Activated CD4-positive, alpha-beta T cell treated with anti-CD3 and anti-CD28 coated beads for 36 hours (primary cell): ENCODE measurements at regions not wholly inside any gene's neighbourhood (a gene's known extent, or its start where the extent isn't known, plus 50 kb on each side); places are given as distances from the start of the nearest gene placed in this dataset.
"Not testable (repeated sequence)": the region's sequence is repeated elsewhere in the genome, so short reads cannot be mapped to it uniquely, and the experiment has no call there.

Experiments
- ATAC-seq: fragments of 200-7000 bp; cut with Tn5 transposase; one replicate; pipeline ENCODE4 v1.10.0; 2021; ENCODE audit warnings: mild to moderate bottlenecking, moderate library complexity
- CTCF ChIA-PET: fragments of 350-600 bp; sonication (Branson Sonifier 250); formaldehyde crosslinking; loops from one replicate; lab custom pipeline; 2021; ENCODE audit warnings: antibody characterized with exemption; lab: Charles Lee
- POLR2A ChIA-PET: fragments of 350-600 bp; sonication (Branson Sonifier 250); formaldehyde crosslinking; loops from one replicate; lab custom pipeline; 2021; ENCODE audit warnings: antibody characterized with exemption, inconsistent platforms; lab: Charles Lee
- DNase-seq: peaks from one replicate; pipeline ENCODE4 v3.0.0-alpha.2; 2020
- H3K27ac Mint-ChIP-seq: one replicate; pipeline ENCODE4 v1.8.0; 2021; ENCODE audit warnings: mixed read lengths
- H3K27me3 Mint-ChIP-seq: one replicate; pipeline ENCODE4 v1.8.0; 2021; ENCODE audit warnings: mixed read lengths
- H3K36me3 Mint-ChIP-seq: one replicate; pipeline ENCODE4 v1.8.0; 2021; ENCODE audit warnings: low read depth, mixed read lengths
- H3K4me1 Mint-ChIP-seq: one replicate; pipeline ENCODE4 v1.8.0; 2021; ENCODE audit warnings: mixed read lengths
- H3K4me3 Mint-ChIP-seq: one replicate; pipeline ENCODE4 v1.8.0; 2021; ENCODE audit warnings: mild to moderate bottlenecking, moderate library complexity, mixed read lengths
- H3K9me3 Mint-ChIP-seq: one replicate; pipeline ENCODE4 v1.8.0; 2021; ENCODE audit warnings: low read depth, mixed read lengths
- intact Hi-C, 2 experiments: fragments of 100-400 bp; cut with DNase I in 1 of 2; cut with micrococcal nuclease in 1 of 2; formaldehyde crosslinking; loops; one replicate each; pipeline versions ENCODE4 v1.14.2 to v1.15.1; 2022 to 2024; cut with DNase I, micrococcal nuclease

- DNase-seq, H3K9me3 Mint-ChIP-seq, ATAC-seq, H3K4me1 Mint-ChIP-seq, CTCF ChIA-PET, intact Hi-C loops, H3K27ac Mint-ChIP-seq, H3K36me3 Mint-ChIP-seq, H3K4me3 Mint-ChIP-seq, POLR2A ChIA-PET, H3K27me3 Mint-ChIP-seq: not testable (repeated sequence)
Measured at GRCh38 chr4:174400603-174401302, 117.0 kb downstream of the CEP44 start.

- Mint-ChIP-seq H3K36me3 (no peaks in the 10 kb centered on the region), H3K9me3 (no peaks in the 10 kb centered on the region), H3K4me3 (no peak overlapping the region), H3K27me3 (peaks cover 4% of the 10 kb centered on the region), H3K4me1 (no peaks in the 10 kb centered on the region), H3K27ac (no peak overlapping the region)
- no peak for DNase-seq
- intact Hi-C loops, result no loop called here
- POLR2A ChIA-PET, result no interaction called here
- ATAC-seq, result no peak
- CTCF ChIA-PET, result interaction anchor here (0.6 kb wide), 1 partner anchor 861 kb away, joined by 3 read pairs; no protein-coding TSS in a partner anchor
Measured at GRCh38 chr4:174398728-174399127, 115.0 kb downstream of the CEP44 start.

GRCh38 chr4:174397366-174398155 is 113.8 kb downstream of the CEP44 start:
- intact Hi-C loops, result no loop called here
- ATAC-seq, result no peak
- ChIA-PET POLR2A (no interaction called here), CTCF (interaction anchor here (1.0 kb wide), 1 partner anchor 30 kb away, joined by 3 read pairs; no protein-coding TSS in a partner anchor)
- no peak for DNase-seq
- Mint-ChIP-seq H3K27ac (no peak overlapping the region), H3K4me1 (no peaks in the 10 kb centered on the region), H3K9me3 (no peaks in the 10 kb centered on the region), H3K36me3 (no peaks in the 10 kb centered on the region), H3K4me3 (no peak overlapping the region), H3K27me3 (peaks cover 4% of the 10 kb centered on the region)

- Mint-ChIP-seq H3K4me3 (no peak overlapping the region), H3K9me3 (no peaks in the 10 kb centered on the region), H3K27me3 (peaks cover 6% of the 10 kb centered on the region), H3K27ac (no peak overlapping the region), H3K4me1 (no peaks in the 10 kb centered on the region), H3K36me3 (no peaks in the 10 kb centered on the region)
- CTCF ChIA-PET, result interaction anchor here (1.0 kb wide), 1 partner anchor 29 kb away, joined by 3 read pairs; no protein-coding TSS in a partner anchor
- DNase-seq (no peak), ATAC-seq (no peak)
- POLR2A ChIA-PET, result no interaction called here
- intact Hi-C loops, result no loop called here
Measured at GRCh38 chr4:174396599-174397110, 112.9 kb downstream of the CEP44 start.

- no peak overlapping the region for H3K4me3 Mint-ChIP-seq
- intact Hi-C loops, result no loop called here
- ChIA-PET CTCF (interaction anchor here (0.9 kb wide), 1 partner anchor 320 kb away, joined by 3 read pairs; no protein-coding TSS in a partner anchor), POLR2A (no interaction called here)
- no peak for DNase-seq
- H3K36me3 Mint-ChIP-seq, result no peaks in the 10 kb centered on the region
- no peak overlapping the region for H3K27ac Mint-ChIP-seq
- ATAC-seq, result no peak
- peaks cover 6% of the 10 kb centered on the region for H3K27me3 Mint-ChIP-seq
- H3K4me1 Mint-ChIP-seq, result no peaks in the 10 kb centered on the region
- H3K9me3 Mint-ChIP-seq, result no peaks in the 10 kb centered on the region
Measured at GRCh38 chr4:174394915-174395314, 111.2 kb downstream of the CEP44 start.

- no peak for DNase-seq
- H3K27ac Mint-ChIP-seq, result no peak overlapping the region
- ATAC-seq, result peak; percentile 58
- ChIA-PET POLR2A (no interaction called here), CTCF (no interaction called here)
- no peaks in the 10 kb centered on the region for H3K36me3 Mint-ChIP-seq
- intact Hi-C loops, result no loop called here
- H3K4me1 Mint-ChIP-seq, result no peaks in the 10 kb centered on the region
- H3K4me3 Mint-ChIP-seq, result no peak overlapping the region
- H3K27me3 Mint-ChIP-seq, result peaks cover 3% of the 10 kb centered on the region
- H3K9me3 Mint-ChIP-seq, result no peaks in the 10 kb centered on the region
Measured at GRCh38 chr4:174389439-174389838, 105.7 kb downstream of the CEP44 start.

- no peak for DNase-seq
- Mint-ChIP-seq H3K27ac (no peak overlapping the region), H3K9me3 (no peaks in the 10 kb centered on the region), H3K36me3 (no peaks in the 10 kb centered on the region), H3K4me1 (no peaks in the 10 kb centered on the region), H3K4me3 (no peak overlapping the region), H3K27me3 (peaks cover 3% of the 10 kb centered on the region)
- ChIA-PET POLR2A (no interaction called here), CTCF (no interaction called here)
- ATAC-seq, result no peak
- intact Hi-C loops, result no loop called here
Measured at GRCh38 chr4:174388461-174389145, 104.9 kb downstream of the CEP44 start.

- DNase-seq (no peak), ATAC-seq (no peak)
- Mint-ChIP-seq H3K4me3 (no peak overlapping the region), H3K27me3 (peaks cover 5% of the 10 kb centered on the region), H3K9me3 (no peaks in the 10 kb centered on the region), H3K36me3 (no peaks in the 10 kb centered on the region), H3K27ac (no peak overlapping the region), H3K4me1 (no peaks in the 10 kb centered on the region)
- ChIA-PET POLR2A (interaction anchor here (0.7 kb wide), 1 partner anchor 10 kb away, joined by 6 read pairs; no protein-coding TSS in a partner anchor), CTCF (no interaction called here)
- intact Hi-C loops, result no loop called here
Measured at GRCh38 chr4:174387721-174388120, 104.0 kb downstream of the CEP44 start.

GRCh38 chr4:174387143-174387542 is 103.4 kb downstream of the CEP44 start:
- ChIA-PET CTCF (no interaction called here), POLR2A (interaction anchor here (0.7 kb wide), 1 partner anchor 9 kb away, joined by 6 read pairs; no protein-coding TSS in a partner anchor)
- Mint-ChIP-seq H3K27ac (no peak overlapping the region), H3K27me3 (peaks cover 2% of the 10 kb centered on the region), H3K36me3 (no peaks in the 10 kb centered on the region), H3K4me3 (no peak overlapping the region), H3K9me3 (no peaks in the 10 kb centered on the region), H3K4me1 (no peaks in the 10 kb centered on the region)
- intact Hi-C loops, result no loop called here
- no peak for ATAC-seq
- DNase-seq, result no peak

- intact Hi-C loops, result no loop called here
- Mint-ChIP-seq H3K4me3 (no peak overlapping the region), H3K27me3 (peaks cover 2% of the 10 kb centered on the region), H3K36me3 (no peaks in the 10 kb centered on the region), H3K27ac (no peak overlapping the region), H3K4me1 (no peaks in the 10 kb centered on the region), H3K9me3 (no peaks in the 10 kb centered on the region)
- ATAC-seq (no peak), DNase-seq (no peak)
- ChIA-PET POLR2A (no interaction called here), CTCF (no interaction called here)
Measured at GRCh38 chr4:174383783-174384182, 100.1 kb downstream of the CEP44 start.

- H3K9me3 Mint-ChIP-seq, ATAC-seq, H3K4me1 Mint-ChIP-seq, POLR2A ChIA-PET, DNase-seq, CTCF ChIA-PET, intact Hi-C loops, H3K4me3 Mint-ChIP-seq, H3K27ac Mint-ChIP-seq, H3K27me3 Mint-ChIP-seq, H3K36me3 Mint-ChIP-seq: not testable (repeated sequence)
Measured at GRCh38 chr4:174382938-174383605, 99.4 kb downstream of the CEP44 start.
